ENCODE measurements at regions not wholly inside any gene's neighbourhood (a gene's known extent, or its start where the extent isn't known, plus 50 kb on each side); places are given as distances from the start of the nearest gene placed in this dataset.

DNA sequence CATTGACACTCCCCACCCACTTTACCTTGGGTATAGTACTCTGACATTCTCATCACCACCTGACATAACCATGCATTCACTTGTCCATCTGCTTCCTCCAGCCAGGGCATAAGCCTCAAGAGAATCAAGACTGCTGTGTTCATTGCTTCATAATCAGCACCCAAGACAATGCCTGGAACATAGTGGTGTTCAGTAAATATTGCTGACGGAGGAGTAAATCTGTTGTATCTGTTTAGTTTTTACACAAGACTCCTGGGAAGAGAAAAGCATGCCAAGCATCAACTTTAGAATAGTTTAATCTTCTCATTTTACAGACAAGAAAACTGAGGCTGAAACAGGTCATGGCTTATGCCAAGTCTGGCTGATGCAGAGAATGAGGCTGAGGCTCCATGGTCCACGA is 173.9 kb upstream of the DUSP10 start:
- H3K4me3 ChIP-seq (ENCODE audit: low read length), result no peak overlapping the region
- no peaks in the 10 kb centered on the region for H3K9me3 ChIP-seq (ENCODE audit: low read depth, low read length)
- H3K4me1 ChIP-seq (ENCODE audit: insufficient read depth, low read length), result no peaks in the 10 kb centered on the region
- H3K27me3 ChIP-seq (ENCODE audit: insufficient read depth, low read length), result no peaks in the 10 kb centered on the region

DNA sequence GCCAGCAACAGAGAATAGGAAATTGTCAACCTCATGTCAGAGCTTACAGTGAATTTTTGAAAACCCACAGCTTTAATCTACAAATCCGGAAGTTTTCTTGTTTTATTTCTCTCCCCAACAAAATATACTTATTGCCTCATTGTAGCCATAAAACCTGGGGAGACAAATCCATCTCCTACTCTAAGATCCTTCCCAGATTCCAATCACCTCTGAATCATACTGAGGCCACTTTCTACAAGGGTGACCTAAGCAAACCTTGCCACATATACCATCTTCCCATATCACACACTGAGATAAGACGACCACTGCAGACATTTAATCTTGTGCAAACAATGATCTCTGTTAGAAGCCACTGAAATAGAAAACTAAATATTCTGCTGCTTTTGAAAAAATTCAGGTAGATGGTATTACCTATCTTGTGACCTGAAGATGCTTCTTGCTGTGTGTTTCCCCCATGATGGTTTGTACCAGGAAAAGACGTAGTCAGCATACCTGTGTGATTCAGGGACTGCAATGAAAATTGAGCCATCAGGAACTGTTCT is 171.5 kb upstream of the DUSP10 start:
- Histone ChIP-seq H3K27me3 (ENCODE audit: insufficient read depth, low read length) (no peaks in the 10 kb centered on the region), H3K4me1 (ENCODE audit: insufficient read depth, low read length) (no peaks in the 10 kb centered on the region), H3K9me3 (ENCODE audit: low read depth, low read length) (no peaks in the 10 kb centered on the region), H3K4me3 (ENCODE audit: low read length) (no peak overlapping the region)

GRCh38 chr1:221912230-221912629 is 170.3 kb upstream of the DUSP10 start:
- no peaks in the 10 kb centered on the region for H3K4me1 ChIP-seq (ENCODE audit: insufficient read depth, low read length)
- H3K9me3 ChIP-seq (ENCODE audit: low read depth, low read length), result no peaks in the 10 kb centered on the region
- H3K4me3 ChIP-seq (ENCODE audit: low read length), result no peak overlapping the region
- H3K27me3 ChIP-seq (ENCODE audit: insufficient read depth, low read length), result no peaks in the 10 kb centered on the region

- H3K4me3 ChIP-seq (ENCODE audit: low read length), result no peak overlapping the region
- H3K4me1 ChIP-seq (ENCODE audit: insufficient read depth, low read length), result no peaks in the 10 kb centered on the region
- no peaks in the 10 kb centered on the region for H3K27me3 ChIP-seq (ENCODE audit: insufficient read depth, low read length)
- H3K9me3 ChIP-seq (ENCODE audit: low read depth, low read length), result no peaks in the 10 kb centered on the region
Measured at GRCh38 chr1:221911714-221912113, 169.8 kb upstream of the DUSP10 start.

DNA sequence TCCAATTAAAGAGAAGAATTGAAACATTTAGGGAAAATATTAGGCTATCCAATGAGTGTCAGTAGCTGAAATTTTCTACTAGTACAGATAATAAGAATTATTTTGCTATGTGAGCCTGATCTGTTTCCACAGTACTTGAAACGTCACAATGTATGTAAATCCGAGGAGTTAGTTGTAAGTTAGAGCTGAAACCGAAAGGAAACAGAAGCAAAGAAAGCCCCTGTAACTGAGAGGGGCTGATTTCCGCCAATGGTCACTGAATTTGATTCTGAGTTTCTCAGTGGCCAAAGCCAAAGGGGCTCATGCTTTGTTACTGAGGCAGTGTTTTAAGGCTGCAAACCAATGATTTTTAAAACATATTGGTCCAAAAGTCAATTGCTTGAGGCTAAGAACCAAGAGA is 168.3 kb upstream of the DUSP10 start:
- no peaks in the 10 kb centered on the region for H3K9me3 ChIP-seq (ENCODE audit: low read depth, low read length)
- no peaks in the 10 kb centered on the region for H3K4me1 ChIP-seq (ENCODE audit: insufficient read depth, low read length)
- H3K4me3 ChIP-seq (ENCODE audit: low read length), result no peak overlapping the region
- no peaks in the 10 kb centered on the region for H3K27me3 ChIP-seq (ENCODE audit: insufficient read depth, low read length)

- Histone ChIP-seq H3K27me3 (ENCODE audit: insufficient read depth, low read length) (no peaks in the 10 kb centered on the region), H3K4me1 (ENCODE audit: insufficient read depth, low read length) (no peaks in the 10 kb centered on the region), H3K4me3 (ENCODE audit: low read length) (no peak overlapping the region), H3K9me3 (ENCODE audit: low read depth, low read length) (no peaks in the 10 kb centered on the region)
Measured at GRCh38 chr1:221908573-221908972, 166.7 kb upstream of the DUSP10 start.

GRCh38 chr1:221907166-221907932 is 165.5 kb upstream of the DUSP10 start:
- no peaks in the 10 kb centered on the region for H3K4me1 ChIP-seq (ENCODE audit: insufficient read depth, low read length)
- H3K9me3 ChIP-seq (ENCODE audit: low read depth, low read length), result no peaks in the 10 kb centered on the region
- no peaks in the 10 kb centered on the region for H3K27me3 ChIP-seq (ENCODE audit: insufficient read depth, low read length)
- H3K4me3 ChIP-seq (ENCODE audit: low read length), result no peak overlapping the region

- H3K4me1 ChIP-seq (ENCODE audit: insufficient read depth, low read length), result no peaks in the 10 kb centered on the region
- no peak overlapping the region for H3K4me3 ChIP-seq (ENCODE audit: low read length)
- H3K27me3 ChIP-seq (ENCODE audit: insufficient read depth, low read length), result no peaks in the 10 kb centered on the region
- H3K9me3 ChIP-seq (ENCODE audit: low read depth, low read length), result no peaks in the 10 kb centered on the region
Measured at GRCh38 chr1:221905802-221906201, 163.9 kb upstream of the DUSP10 start.

- H3K27me3 ChIP-seq (ENCODE audit: insufficient read depth, low read length), result no peaks in the 10 kb centered on the region
- no peaks in the 10 kb centered on the region for H3K9me3 ChIP-seq (ENCODE audit: low read depth, low read length)
- H3K4me3 ChIP-seq (ENCODE audit: low read length), result no peak overlapping the region
- H3K4me1 ChIP-seq (ENCODE audit: insufficient read depth, low read length), result no peaks in the 10 kb centered on the region
Measured at GRCh38 chr1:221904319-221904718, 162.4 kb upstream of the DUSP10 start.

DNA sequence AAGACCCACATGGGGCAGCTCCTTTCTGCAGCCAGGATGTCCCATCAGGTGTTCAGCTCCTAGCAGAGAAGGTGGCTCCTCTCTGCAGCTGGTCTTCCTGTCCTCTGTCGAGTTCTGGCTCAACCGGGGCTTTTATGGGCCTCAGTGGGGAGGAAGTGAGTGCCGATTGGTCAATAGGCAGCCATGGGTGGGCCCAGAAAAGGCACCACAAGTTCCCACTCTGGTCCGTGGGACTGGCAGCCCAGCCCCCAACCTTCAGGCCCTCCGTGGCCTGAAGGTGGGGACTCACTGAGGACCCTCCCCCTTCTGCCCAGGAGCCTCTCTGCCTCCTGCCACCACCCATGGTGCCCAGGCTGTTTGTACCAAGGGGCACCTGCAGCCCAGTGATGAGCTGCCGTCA is 161.7 kb upstream of the DUSP10 start:
- no peaks in the 10 kb centered on the region for H3K9me3 ChIP-seq (ENCODE audit: low read depth, low read length)
- H3K4me3 ChIP-seq (ENCODE audit: low read length), result no peak overlapping the region
- H3K27me3 ChIP-seq (ENCODE audit: insufficient read depth, low read length), result no peaks in the 10 kb centered on the region
- no peaks in the 10 kb centered on the region for H3K4me1 ChIP-seq (ENCODE audit: insufficient read depth, low read length)

GRCh38 chr1:221902961-221903360 is 161.1 kb upstream of the DUSP10 start:
- no peaks in the 10 kb centered on the region for H3K27me3 ChIP-seq (ENCODE audit: insufficient read depth, low read length)
- H3K4me1 ChIP-seq (ENCODE audit: insufficient read depth, low read length), result no peaks in the 10 kb centered on the region
- no peaks in the 10 kb centered on the region for H3K9me3 ChIP-seq (ENCODE audit: low read depth, low read length)
- H3K4me3 ChIP-seq (ENCODE audit: low read length), result no peak overlapping the region

DNA sequence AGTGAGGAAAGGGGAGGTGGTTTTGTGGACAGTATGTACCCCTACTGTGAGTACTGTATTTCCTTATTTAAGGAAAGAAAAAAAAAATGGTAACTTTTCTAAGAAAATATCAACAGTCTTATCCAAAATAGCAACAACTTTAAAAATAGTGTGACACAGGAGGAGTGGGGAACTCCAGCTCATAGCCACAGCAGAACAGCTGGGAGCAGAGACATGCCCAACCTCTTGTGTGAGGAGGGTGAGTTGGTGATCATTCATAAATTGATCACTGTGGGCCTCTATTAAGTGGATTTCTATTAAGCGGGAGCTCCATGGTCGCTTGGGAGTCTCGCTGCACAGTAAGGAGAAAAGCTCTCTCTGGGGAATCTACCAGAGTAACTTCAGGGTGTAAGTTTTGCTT is 158.8 kb upstream of the DUSP10 start:
- Histone ChIP-seq H3K4me1 (ENCODE audit: insufficient read depth, low read length) (no peaks in the 10 kb centered on the region), H3K4me3 (ENCODE audit: low read length) (no peak overlapping the region), H3K27me3 (ENCODE audit: insufficient read depth, low read length) (no peaks in the 10 kb centered on the region), H3K9me3 (ENCODE audit: low read depth, low read length) (no peaks in the 10 kb centered on the region)

DNA sequence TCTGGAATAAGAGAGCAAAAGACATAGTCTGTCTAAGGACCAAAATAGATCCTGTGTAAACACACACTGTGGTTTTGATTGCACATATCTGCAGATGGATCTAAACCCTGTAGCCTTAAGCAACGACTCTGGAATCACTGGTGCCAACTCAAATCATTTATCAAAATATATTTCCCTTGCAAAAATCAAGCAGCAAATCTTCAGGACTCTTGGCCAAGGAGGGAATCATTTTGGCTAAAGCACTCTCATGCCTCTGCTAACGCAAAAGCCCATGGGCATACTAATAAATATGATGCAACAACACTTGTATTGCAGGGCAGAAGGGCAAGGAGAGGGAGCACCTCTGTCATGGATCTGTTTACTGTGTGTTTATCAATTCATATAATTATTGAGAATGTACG is 155.4 kb upstream of the DUSP10 start:
- no peak overlapping the region for H3K4me3 ChIP-seq (ENCODE audit: low read length)
- H3K27me3 ChIP-seq (ENCODE audit: insufficient read depth, low read length), result no peaks in the 10 kb centered on the region

GRCh38 chr1:221892301-221892830 is 150.5 kb upstream of the DUSP10 start:
- Histone ChIP-seq H3K4me3 (ENCODE audit: low read length) (no peak overlapping the region), H3K9me3 (ENCODE audit: low read depth, low read length) (no peaks in the 10 kb centered on the region), H3K4me1 (ENCODE audit: insufficient read depth, low read length) (no peaks in the 10 kb centered on the region), H3K27me3 (ENCODE audit: insufficient read depth, low read length) (no peaks in the 10 kb centered on the region)

More for the DNA sequence above, 155.4 kb upstream of the DUSP10 start:
- H3K4me1 ChIP-seq (ENCODE audit: insufficient read depth, low read length), result no peaks in the 10 kb centered on the region
- no peaks in the 10 kb centered on the region for H3K9me3 ChIP-seq (ENCODE audit: low read depth, low read length)

- Histone ChIP-seq H3K27me3 (ENCODE audit: insufficient read depth, low read length) (no peaks in the 10 kb centered on the region), H3K4me1 (ENCODE audit: insufficient read depth, low read length) (no peaks in the 10 kb centered on the region), H3K4me3 (ENCODE audit: low read length) (no peak overlapping the region), H3K9me3 (ENCODE audit: low read depth, low read length) (no peaks in the 10 kb centered on the region)
Measured at GRCh38 chr1:221891708-221892107, 149.8 kb upstream of the DUSP10 start.

GRCh38 chr1:221888801-221889200 is 146.9 kb upstream of the DUSP10 start:
- H3K4me1 ChIP-seq (ENCODE audit: insufficient read depth, low read length), result no peaks in the 10 kb centered on the region
- H3K27me3 ChIP-seq (ENCODE audit: insufficient read depth, low read length), result no peaks in the 10 kb centered on the region
- no peaks in the 10 kb centered on the region for H3K9me3 ChIP-seq (ENCODE audit: low read depth, low read length)
- no peak overlapping the region for H3K4me3 ChIP-seq (ENCODE audit: low read length)

Measured in mononuclear cell (primary cell).